LHCN-M2 (cell line): ENCODE measurements at regions not wholly inside any gene's neighbourhood (a gene's known extent, or its start where the extent isn't known, plus 50 kb on each side); places are given as distances from the start of the nearest gene placed in this dataset.

ENCODE experiments used
- DNase-seq: peaks from one replicate; pipeline ENCODE4 v3.0.0-alpha.2; 2012; ENCODE audit warnings: low read depth

- no peak for DNase-seq
These were observed 88.4 kb upstream of the SLC25A13 start for GRCh38 chr7:96410126-96410839.

GRCh38 chr7:96408881-96409280 is 87.0 kb upstream of the SLC25A13 start:
- DNase-seq, result no peak

GRCh38 chr7:96407427-96407826 is 85.5 kb upstream of the SLC25A13 start:
- peak; percentile 74 for DNase-seq

- DNase-seq, result no peak
These were observed 81.0 kb upstream of the SLC25A13 start for GRCh38 chr7:96402913-96403312.

- DNase-seq, result no peak
These were observed 79.3 kb upstream of the SLC25A13 start for GRCh38 chr7:96401200-96401599.

GRCh38 chr7:96400518-96400917 is 78.6 kb upstream of the SLC25A13 start:
- DNase-seq, result peak; percentile 22

GRCh38 chr7:96400001-96400400 is 78.1 kb upstream of the SLC25A13 start:
- no peak for DNase-seq

- DNase-seq, result no peak
These were observed 76.2 kb upstream of the SLC25A13 start for GRCh38 chr7:96397936-96398598.

GRCh38 chr7:96388620-96389383 is 66.9 kb upstream of the SLC25A13 start:
- DNase-seq, result peak; percentile 89

- peak; percentile 58 for DNase-seq
These were observed 66.3 kb upstream of the SLC25A13 start for GRCh38 chr7:96388166-96388565.

- DNase-seq, result no peak
These were observed 58.2 kb upstream of the SLC25A13 start for GRCh38 chr7:96380111-96380512.

GRCh38 chr7:96377399-96377798 is 55.5 kb upstream of the SLC25A13 start:
- DNase-seq, result no peak
